GM18858 (cell line): ENCODE measurements at regions not wholly inside any gene's neighbourhood (a gene's known extent, or its start where the extent isn't known, plus 50 kb on each side); places are given as distances from the start of the nearest gene placed in this dataset.
"Not testable (repeated sequence)": the region's sequence is repeated elsewhere in the genome, so short reads cannot be mapped to it uniquely, and the experiment has no call there.

Source experiments
- ATAC-seq: cut with Tn5 transposase; IDR thresholded peaks from one replicate; pipeline ENCODE4 v1.9.1; 2021; ENCODE audit not compliant: unreplicated experiment

DNA sequence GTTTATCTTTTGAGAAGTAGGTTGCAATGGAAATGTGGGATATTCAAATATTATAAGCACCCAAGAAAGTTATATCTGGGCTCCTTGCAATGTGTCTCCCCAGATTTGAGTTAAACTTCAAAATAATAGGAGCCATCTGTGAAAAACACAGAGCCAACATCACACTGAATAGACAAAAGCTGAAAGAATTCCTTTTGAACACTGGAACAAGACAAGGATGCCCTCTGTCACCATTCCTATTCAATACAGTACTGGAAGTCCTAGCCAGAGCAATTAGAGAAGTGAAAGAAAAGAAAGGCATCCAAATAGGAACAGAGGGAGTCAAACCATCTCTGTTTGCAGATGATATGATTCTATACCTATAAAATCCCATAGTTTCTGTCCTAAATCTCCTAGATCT is 114.3 kb upstream of the IL1RAPL1 start:
- no peak for ATAC-seq

DNA sequence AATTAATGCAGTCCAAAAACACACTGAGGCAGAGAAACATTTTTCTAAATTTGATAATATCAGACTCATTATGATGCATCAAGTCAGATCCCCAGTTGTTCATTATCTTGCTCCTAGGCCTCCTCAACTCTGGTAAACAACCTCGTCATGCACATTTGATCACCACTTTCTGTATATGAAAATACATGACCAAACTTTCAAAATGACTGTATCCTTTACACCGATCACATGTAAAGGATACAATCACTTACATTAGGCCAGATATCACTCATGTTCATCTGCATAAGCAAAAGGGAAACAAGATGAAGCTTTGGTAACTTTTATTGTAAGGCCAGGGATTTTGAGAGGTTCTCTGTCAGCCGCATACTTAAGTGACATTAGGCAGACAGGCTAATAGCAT is 99.4 kb upstream of the IL1RAPL1 start:
- peak; percentile 85 for ATAC-seq

DNA sequence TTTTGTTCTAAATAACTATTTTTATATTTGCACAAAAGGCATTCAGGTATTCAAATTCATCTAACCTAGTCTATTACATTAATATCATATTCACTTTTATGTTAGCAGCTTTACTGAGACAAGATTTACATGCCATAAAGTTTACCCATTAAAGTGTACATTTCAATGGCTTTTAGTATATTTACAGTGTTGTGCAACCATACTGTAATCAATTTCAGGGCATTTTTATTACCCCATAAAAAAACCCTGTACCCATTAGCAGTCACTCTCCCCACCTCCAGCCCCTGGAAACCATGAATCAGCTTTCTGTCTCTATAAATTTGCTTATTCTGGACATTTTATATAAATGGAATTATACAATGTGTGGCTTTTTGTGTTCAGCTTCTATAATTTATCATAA is 95.9 kb upstream of the IL1RAPL1 start:
- no peak for ATAC-seq

DNA sequence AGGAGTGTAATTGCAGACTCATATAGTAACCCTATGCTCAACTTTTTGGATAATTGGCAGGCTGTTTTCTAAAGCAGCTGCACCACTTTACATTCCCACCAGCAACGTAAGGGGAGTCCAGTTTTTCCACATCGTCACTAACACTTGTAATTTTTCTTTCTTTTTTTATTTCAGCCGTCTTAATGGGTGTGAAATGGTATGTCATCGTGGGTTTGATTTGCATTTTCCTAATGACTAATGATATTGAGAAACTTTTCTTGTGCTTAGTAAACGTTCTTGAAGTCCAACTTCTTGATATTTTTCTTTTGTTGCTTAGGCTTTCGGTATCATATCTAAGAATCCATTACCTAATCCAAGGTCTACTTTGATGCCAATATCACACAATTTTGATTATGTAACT is 95.3 kb upstream of the IL1RAPL1 start:
- ATAC-seq: no peak

GRCh38 chrX:28498658-28499057 is 88.6 kb upstream of the IL1RAPL1 start:
- ATAC-seq: no peak

GRCh38 chrX:28502667-28503066 is 84.6 kb upstream of the IL1RAPL1 start:
- not testable (repeated sequence) for ATAC-seq

GRCh38 chrX:28507650-28508049 is 79.6 kb upstream of the IL1RAPL1 start:
- not testable (repeated sequence) for ATAC-seq

DNA sequence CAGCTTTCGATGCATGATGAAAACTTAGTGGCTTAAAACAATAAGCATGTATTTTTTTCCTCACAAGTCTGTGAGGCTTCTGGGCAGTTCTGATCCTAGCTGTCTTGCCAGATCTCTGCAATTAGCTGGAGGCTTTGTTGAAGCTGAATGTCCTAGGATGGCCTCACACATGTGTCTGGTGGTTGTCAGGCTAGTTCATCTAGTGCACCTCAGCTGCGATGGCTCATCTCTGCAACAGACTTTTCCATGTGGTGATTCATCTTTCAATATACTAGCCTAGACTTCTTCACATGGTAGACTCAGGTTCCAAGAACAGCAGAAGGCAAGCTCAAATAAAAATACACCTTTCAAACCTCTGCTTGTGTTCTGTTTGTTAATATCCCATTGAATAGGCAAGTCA is 66.5 kb upstream of the IL1RAPL1 start:
- no peak for ATAC-seq

DNA sequence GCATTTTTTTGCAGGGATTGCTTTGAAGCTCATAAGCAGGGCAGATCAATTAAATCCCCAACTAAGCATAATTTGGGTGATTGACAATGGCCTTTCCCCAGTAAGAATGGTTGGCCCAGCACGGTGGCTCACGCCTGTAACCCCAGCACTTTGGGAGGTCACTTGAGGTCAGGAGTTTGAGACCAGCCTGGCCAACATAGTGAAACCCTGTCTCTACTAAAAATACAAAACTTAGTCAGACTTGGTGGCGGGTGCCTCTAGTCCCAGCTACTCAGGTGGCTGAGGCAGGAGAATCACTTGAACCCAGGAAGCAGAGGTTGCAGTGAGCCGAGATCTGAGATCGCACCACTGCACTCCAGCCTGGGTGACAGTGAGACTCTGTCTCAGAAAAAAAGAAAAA is 58.9 kb upstream of the IL1RAPL1 start:
- not testable (repeated sequence) for ATAC-seq
